HAP-1 (cell line): ENCODE measurements at regions not wholly inside any gene's neighbourhood (a gene's known extent, or its start where the extent isn't known, plus 50 kb on each side); places are given as distances from the start of the nearest gene placed in this dataset.

ENCODE experiments used
- DNase-seq, 2 experiments: peaks; one replicate each; pipeline ENCODE4 v3.0.0-alpha.2; 2016 to 2020; ENCODE audit warnings: low spot score in 2 of 2
- H3K27me3 ChIP-seq: fragments of 250-450 bp; sonication (Bioruptor Pico); 2 replicates; pipeline ENCODE4 v1.5.1; 2020; ENCODE audit warnings: low read depth, mild to moderate bottlenecking, moderate library complexity
- H3K36me3 ChIP-seq: fragments of 250-450 bp; sonication (Bioruptor Pico); replicated peaks from 2 replicates; pipeline ENCODE4 v1.5.1; 2020; ENCODE audit warnings: mild to moderate bottlenecking
- H3K4me1 ChIP-seq: fragments of 250-450 bp; sonication (Bioruptor Pico); 2 replicates; pipeline ENCODE4 v1.5.1; 2020; ENCODE audit warnings: mild to moderate bottlenecking
- H3K4me3 ChIP-seq: fragments of 250-450 bp; sonication (Bioruptor Pico); 2 replicates; pipeline ENCODE4 v1.5.1; 2020; ENCODE audit warnings: mild to moderate bottlenecking, moderate library complexity
- H3K9me3 ChIP-seq: fragments of 250-450 bp; sonication (Bioruptor Pico); 2 replicates; pipeline ENCODE4 v1.5.1; 2020; ENCODE audit warnings: mild to moderate bottlenecking, moderate library complexity
- in situ Hi-C: fragments of 300-500 bp; cut with MboI; formaldehyde crosslinking; loops from 3 replicates; pipeline ENCODE4 v1.14.3; 2020; ENCODE audit warnings: low sequenced_read_pairs, inconsistent platforms, mixed read lengths

GRCh38 chr14:86404425-86404824 lies 874.5 kb downstream of the FLRT2 start:
- no peaks in the 10 kb centered on the region for H3K4me1 ChIP-seq
- H3K9me3 ChIP-seq: no peaks in the 10 kb centered on the region
- DNase-seq: no peak
- in situ Hi-C loops: no loop called here
- no peak overlapping the region for H3K4me3 ChIP-seq
- H3K27me3 ChIP-seq: no peaks in the 10 kb centered on the region
- H3K36me3 ChIP-seq: no peaks in the 10 kb centered on the region

DNA sequence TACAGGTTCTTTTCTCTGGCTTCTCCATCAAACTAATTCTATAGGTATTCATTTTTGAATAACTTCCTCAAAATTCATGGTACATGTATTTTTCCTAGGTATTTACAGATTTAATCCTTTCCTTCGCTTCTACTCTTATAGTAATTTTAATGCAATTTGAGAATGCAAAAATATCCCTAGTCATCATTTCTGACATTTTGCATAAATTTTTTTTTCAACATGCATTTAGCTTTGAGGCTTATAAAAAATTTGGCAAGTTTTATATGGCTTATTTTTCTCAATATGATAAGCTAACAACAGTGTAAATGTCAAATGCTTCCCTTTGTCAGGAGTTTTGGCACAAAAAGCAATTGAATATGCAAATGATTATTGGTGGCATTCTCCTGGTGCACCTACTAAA lies 872.6 kb downstream of the FLRT2 start:
- no peak overlapping the region for H3K4me3 ChIP-seq
- DNase-seq: no peak
- in situ Hi-C loops: no loop called here
- no peaks in the 10 kb centered on the region for H3K4me1 ChIP-seq
- H3K36me3 ChIP-seq: no peaks in the 10 kb centered on the region
- H3K9me3 ChIP-seq: no peaks in the 10 kb centered on the region
- no peaks in the 10 kb centered on the region for H3K27me3 ChIP-seq

- DNase-seq: no peak
- in situ Hi-C loops: no loop called here
- Histone ChIP-seq H3K27me3 (no peaks in the 10 kb centered on the region), H3K9me3 (no peaks in the 10 kb centered on the region), H3K4me1 (no peaks in the 10 kb centered on the region), H3K36me3 (no peaks in the 10 kb centered on the region), H3K4me3 (no peak overlapping the region)
Observed at GRCh38 chr14:86391085-86391484, 861.1 kb downstream of the FLRT2 start.

DNA sequence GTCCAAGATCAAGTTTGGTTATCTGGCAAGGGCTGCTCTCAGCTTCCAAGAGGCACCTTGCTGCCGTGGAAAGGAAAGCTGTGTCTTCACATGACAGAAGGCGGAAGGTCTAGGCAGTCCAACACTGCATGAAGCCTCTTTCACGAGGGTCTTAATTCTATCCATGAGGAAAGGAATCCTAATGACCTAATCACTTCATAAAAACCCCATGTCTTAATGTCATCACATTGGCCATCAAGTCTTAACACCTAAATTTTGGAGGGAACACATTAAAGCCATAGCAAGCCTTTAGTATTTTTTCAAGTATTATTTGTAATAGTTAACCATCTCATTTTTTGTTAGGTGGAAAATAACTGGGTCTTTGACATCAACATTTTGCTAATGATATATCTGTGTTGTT lies 858.3 kb downstream of the FLRT2 start:
- no peak for DNase-seq
- Histone ChIP-seq H3K36me3 (no peaks in the 10 kb centered on the region), H3K4me3 (no peak overlapping the region), H3K4me1 (no peaks in the 10 kb centered on the region), H3K27me3 (no peaks in the 10 kb centered on the region), H3K9me3 (no peaks in the 10 kb centered on the region)
- in situ Hi-C loops: no loop called here

GRCh38 chr14:86373886-86374285 lies 843.9 kb downstream of the FLRT2 start:
- no peak for DNase-seq
- Histone ChIP-seq H3K4me1 (no peaks in the 10 kb centered on the region), H3K4me3 (no peak overlapping the region), H3K36me3 (no peaks in the 10 kb centered on the region), H3K9me3 (no peaks in the 10 kb centered on the region), H3K27me3 (no peaks in the 10 kb centered on the region)
- in situ Hi-C loops: no loop called here

DNA sequence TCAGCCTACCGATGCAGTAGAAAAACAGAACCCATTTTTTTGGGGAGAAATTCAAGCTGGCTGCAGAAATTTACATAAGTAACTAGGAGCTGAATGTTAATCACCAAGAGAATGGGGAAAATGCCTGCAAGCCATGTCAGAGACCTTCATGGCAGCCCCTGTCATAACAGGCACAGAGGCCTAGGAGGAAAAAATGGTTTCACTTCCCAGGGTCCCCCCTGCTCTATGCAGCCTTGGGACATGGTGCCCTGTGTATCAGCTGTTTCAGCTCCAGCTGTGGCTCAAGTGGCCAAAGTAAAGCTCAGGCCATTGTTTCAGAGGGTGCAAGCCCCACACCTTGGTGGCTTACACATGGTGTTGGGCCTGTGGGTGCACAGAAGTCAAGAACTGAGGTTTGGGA lies 842.5 kb downstream of the FLRT2 start:
- in situ Hi-C loops: no loop called here

GRCh38 chr14:86364634-86365033 lies 834.7 kb downstream of the FLRT2 start:
- in situ Hi-C loops: no loop called here
- Histone ChIP-seq H3K4me1 (no peaks in the 10 kb centered on the region), H3K4me3 (no peak overlapping the region), H3K36me3 (no peaks in the 10 kb centered on the region), H3K9me3 (no peaks in the 10 kb centered on the region), H3K27me3 (no peaks in the 10 kb centered on the region)
- no peak for DNase-seq

More for the DNA sequence above, 842.5 kb downstream of the FLRT2 start:
- no peaks in the 10 kb centered on the region for H3K27me3 ChIP-seq
- DNase-seq: no peak
- no peaks in the 10 kb centered on the region for H3K9me3 ChIP-seq
- no peaks in the 10 kb centered on the region for H3K36me3 ChIP-seq
- no peaks in the 10 kb centered on the region for H3K4me1 ChIP-seq
- H3K4me3 ChIP-seq: no peak overlapping the region

DNA sequence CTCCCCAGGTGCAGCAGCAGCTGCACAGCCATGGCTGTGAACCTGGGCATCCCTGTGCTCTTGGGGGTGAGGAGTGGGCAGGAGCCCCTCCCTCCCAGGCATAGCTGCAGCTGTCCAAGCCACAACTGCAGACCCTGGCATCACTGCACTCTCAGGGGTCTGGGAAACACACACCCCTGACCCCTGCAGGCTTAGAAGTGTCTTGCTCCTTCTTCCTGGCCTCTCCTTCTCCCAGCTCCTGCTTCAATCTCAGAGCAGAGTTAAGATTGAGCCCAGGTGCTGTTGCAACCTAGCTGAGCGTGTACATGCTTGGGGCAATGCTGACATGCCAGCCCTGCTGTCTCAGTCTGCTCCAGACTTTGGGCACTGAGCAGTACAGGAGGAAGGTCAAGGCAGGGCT lies 833.6 kb downstream of the FLRT2 start:
- in situ Hi-C loops: no loop called here
- no peaks in the 10 kb centered on the region for H3K4me1 ChIP-seq
- H3K36me3 ChIP-seq: no peaks in the 10 kb centered on the region
- no peak for DNase-seq
- no peaks in the 10 kb centered on the region for H3K9me3 ChIP-seq
- no peaks in the 10 kb centered on the region for H3K27me3 ChIP-seq
- H3K4me3 ChIP-seq: no peak overlapping the region

DNA sequence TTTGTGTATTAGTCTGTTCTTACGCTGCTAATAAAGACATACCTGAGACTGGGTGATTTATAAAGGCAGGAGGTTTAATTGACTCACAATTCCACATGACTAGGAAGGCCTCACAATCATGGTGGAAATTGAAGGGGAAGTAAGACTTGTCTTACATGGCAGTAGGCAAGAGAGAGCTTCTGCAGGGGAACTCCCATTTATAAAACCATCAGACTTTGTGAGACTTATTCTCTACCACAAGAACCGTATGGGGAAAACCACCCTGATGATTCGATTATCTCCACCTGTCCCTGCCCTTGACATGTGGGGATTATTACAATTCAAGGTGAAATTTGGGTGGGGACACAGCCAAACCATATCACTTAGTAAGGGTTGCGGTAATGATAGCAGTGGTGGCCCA lies 833.1 kb downstream of the FLRT2 start:
- no peak for DNase-seq
- Histone ChIP-seq H3K4me1 (no peaks in the 10 kb centered on the region), H3K36me3 (no peaks in the 10 kb centered on the region), H3K4me3 (no peak overlapping the region), H3K9me3 (no peaks in the 10 kb centered on the region), H3K27me3 (no peaks in the 10 kb centered on the region)
- in situ Hi-C loops: no loop called here

DNA sequence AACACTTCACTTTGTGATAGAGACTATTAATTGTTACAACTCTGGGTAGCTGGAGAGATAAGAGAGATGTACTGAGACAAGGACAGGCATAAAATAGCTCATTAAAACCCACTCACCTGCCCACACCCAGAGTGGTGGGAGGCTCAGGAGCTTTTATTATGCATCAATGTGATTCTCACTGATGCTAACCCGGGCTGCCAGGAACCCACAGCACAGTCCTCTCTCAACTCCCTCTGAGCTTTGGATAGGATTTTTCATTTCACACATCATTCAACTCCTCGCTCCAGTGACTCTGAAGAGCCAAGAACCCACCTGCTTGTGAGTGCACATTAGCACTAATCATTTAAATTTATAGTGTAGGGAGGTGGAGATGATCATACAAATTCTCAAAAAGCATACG lies 827.9 kb downstream of the FLRT2 start:
- no peaks in the 10 kb centered on the region for H3K27me3 ChIP-seq
- H3K4me3 ChIP-seq: no peak overlapping the region
- no peak for DNase-seq
- in situ Hi-C loops: no loop called here
- no peaks in the 10 kb centered on the region for H3K36me3 ChIP-seq
- no peaks in the 10 kb centered on the region for H3K9me3 ChIP-seq
- no peaks in the 10 kb centered on the region for H3K4me1 ChIP-seq

- no peaks in the 10 kb centered on the region for H3K27me3 ChIP-seq
- no peak for DNase-seq
- no peaks in the 10 kb centered on the region for H3K9me3 ChIP-seq
- H3K4me1 ChIP-seq: no peaks in the 10 kb centered on the region
- H3K4me3 ChIP-seq: no peak overlapping the region
- no peaks in the 10 kb centered on the region for H3K36me3 ChIP-seq
- in situ Hi-C loops: no loop called here
Observed at GRCh38 chr14:86357119-86357518, 827.2 kb downstream of the FLRT2 start.

DNA sequence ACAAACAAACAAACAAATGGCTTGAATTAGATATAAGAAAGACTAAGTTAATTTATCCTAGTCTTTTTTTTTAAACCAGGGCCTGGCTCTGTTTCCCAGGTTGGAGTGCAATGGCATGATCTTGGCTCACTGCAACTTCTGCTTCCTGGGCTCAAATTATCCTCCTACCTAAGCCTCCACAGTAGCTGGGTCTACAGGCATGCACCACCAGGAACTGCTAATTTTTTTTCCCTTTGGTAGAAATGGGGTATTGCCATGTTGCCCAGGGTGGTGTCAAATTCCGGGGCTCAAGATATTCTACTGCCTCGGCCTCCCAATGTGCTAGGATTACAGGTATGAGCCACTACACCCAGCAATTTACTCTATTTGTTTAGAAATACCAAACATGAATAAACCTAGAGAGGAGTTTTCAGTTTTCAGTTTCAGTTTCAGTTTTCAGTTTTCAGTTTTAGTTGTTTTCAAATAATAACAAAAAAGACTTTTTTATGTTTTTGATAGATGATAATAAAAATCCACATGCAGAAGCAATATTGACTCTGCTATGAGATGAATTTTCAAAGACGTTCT lies 817.0 kb downstream of the FLRT2 start:
- H3K9me3 ChIP-seq: no peaks in the 10 kb centered on the region
- no peak overlapping the region for H3K4me3 ChIP-seq
- in situ Hi-C loops: no loop called here
- no peaks in the 10 kb centered on the region for H3K27me3 ChIP-seq
- DNase-seq: no peak
- H3K36me3 ChIP-seq: no peaks in the 10 kb centered on the region
- H3K4me1 ChIP-seq: no peaks in the 10 kb centered on the region

DNA sequence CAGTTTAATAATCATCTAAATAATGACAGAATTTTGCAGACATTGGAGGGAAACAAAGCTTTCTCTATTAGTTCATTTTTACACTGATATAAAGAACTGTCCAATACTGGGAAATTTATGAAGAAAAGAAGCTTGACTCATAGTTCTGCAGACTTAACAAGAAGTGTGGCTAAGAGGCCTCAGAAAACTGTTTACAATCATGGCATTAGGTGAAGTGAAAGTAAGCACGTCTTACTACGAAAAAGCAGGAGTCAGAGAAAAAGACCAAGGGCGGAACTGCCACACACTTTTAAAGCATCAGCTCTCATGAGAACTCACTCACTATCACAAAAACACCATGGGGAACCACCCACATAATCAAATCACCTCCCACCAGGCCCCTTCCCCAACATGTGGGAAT lies 804.4 kb downstream of the FLRT2 start:
- DNase-seq: no peak
- Histone ChIP-seq H3K9me3 (no peaks in the 10 kb centered on the region), H3K27me3 (no peaks in the 10 kb centered on the region), H3K4me3 (no peak overlapping the region), H3K4me1 (no peaks in the 10 kb centered on the region), H3K36me3 (no peaks in the 10 kb centered on the region)
- in situ Hi-C loops: no loop called here

DNA sequence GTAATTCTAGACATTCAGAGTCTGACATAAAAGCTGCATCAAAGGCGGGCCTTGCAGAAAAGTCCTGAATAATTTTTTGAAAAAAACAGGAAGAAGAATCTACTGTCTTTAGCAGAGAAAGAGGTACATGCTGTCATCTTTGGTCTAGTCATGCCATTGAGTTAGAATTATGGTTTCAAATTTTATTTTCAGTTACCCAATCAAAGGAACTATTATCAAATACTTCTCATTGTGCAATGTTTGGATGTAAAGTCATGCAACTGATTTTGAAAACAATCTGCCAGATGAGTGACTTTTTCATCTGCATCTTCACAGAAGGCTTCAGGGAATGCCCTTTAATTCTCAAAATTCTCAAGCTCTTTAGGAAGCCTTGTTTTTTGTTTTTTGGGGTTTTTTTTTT lies 803.5 kb downstream of the FLRT2 start:
- Histone ChIP-seq H3K4me1 (no peaks in the 10 kb centered on the region), H3K27me3 (no peaks in the 10 kb centered on the region), H3K36me3 (no peaks in the 10 kb centered on the region), H3K9me3 (no peaks in the 10 kb centered on the region), H3K4me3 (no peak overlapping the region)
- no peak for DNase-seq
- in situ Hi-C loops: no loop called here

- Histone ChIP-seq H3K9me3 (no peaks in the 10 kb centered on the region), H3K4me3 (no peak overlapping the region), H3K27me3 (no peaks in the 10 kb centered on the region), H3K36me3 (no peaks in the 10 kb centered on the region), H3K4me1 (no peaks in the 10 kb centered on the region)
- in situ Hi-C loops: no loop called here
- DNase-seq: no peak
Observed at GRCh38 chr14:86331341-86331740, 801.4 kb downstream of the FLRT2 start.
